ENCODE measurements at regions not wholly inside any gene's neighbourhood (a gene's known extent, or its start where the extent isn't known, plus 50 kb on each side); places are given as distances from the start of the nearest gene placed in this dataset.
"Not testable (repeated sequence)": the region's sequence is repeated elsewhere in the genome, so short reads cannot be mapped to it uniquely, and the experiment has no call there.

DNA sequence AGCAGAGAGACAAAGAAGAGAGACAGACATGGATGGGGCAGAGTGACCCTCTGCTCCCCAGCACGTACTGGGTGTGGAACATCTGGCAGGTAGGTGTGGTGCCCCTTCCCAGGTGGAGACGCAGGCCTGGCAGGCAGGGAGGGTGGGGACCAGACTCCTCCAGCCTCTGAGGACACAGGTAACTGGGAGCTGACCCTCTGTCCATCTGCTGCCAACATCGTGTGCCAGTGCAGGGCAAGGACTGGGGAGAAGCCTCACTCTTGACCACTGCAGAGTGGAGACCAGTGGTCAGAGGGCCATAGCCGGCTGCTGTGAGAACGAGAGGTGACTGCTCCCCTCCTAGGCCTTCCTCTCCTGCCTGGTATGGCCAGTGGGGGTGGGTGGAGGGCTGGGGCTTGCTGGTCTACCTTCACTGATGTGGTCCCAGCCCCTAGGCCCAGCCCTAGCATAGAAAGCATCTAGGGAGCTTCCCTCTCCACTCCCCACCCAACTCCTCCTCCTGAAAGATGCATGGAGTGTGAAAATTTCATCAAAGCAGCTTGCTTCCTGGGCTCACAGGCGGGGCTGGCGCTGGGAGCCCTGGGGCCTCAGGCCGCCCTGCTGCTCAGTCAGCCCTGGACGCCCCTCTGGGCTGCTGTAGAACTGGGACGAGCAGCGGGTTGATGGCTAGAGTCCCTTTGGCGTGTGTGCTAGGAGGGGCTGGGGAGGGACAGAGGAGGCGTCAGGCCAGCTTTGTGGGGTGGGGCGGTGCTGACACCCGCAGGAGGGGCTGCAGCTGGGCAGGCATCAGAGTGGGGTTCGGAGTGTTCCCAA is 90.3 kb downstream of the PLXNA1 start:
- DNase-seq: no peak

DNA sequence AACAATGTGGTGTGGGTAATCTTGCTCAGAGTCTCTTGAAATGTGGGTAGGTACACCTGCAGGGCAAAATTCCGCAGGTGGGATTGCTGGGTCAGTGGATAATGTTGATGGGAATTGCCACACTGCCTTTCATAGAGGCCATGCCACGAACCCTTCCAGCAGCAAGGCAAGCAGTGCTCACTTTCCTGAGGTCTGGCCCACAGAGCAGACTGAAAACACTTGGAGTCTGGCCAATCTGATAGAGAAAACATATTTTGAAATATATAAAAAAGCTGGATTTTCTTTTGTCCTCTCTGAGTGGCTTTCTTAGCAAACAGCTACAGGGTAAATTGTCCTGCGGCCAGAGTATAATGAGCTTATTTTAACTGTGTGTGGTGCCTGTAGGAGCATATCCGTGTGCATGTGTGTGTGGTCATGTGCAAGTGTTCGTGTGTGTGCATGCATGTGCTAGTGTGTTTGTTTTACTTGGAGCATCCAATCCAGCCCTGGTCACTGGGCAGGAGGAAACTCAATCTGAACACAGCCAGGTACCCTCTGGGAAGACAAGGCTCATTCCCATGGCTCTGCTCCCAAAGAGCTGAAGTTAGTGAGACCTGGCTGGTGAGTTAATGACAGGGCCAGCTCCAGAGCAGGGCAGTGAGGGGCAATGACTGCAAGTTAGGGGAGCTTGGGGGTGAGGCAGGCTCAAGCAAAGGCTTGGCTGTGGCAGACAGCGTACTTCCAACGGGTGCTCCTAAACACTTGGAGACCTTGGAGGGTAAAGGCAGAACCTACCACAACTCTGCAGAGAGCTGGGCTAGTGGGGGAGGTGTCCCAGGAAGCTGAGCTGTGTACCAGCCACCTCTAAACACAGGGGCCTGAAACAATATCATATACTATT is 91.3 kb downstream of the PLXNA1 start:
- no peak for DNase-seq

DNA sequence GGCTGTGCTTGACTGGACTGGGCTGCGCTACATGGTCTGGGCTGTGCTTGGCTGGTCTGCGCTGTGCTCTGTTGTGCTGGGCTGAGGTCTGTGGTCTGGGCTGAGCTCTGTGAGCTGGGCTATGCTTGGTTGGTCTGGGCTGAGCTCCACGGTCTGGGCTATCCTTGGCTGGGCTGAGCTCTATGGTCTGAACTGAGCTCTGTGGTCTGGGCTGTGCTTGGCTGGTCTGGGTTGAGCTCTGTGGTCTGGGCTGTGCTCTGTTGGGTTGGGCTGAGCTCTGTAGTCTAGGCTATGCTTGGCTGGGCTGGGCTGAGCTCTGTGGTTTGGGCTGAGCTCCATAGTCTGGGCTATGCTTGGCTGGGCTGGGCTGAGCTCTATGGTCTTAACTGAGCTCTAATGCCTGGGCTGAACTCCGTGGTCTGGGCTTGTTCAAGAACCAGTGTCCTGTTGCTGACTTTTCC is 92.0 kb downstream of the PLXNA1 start:
- DNase-seq: no peak

DNA sequence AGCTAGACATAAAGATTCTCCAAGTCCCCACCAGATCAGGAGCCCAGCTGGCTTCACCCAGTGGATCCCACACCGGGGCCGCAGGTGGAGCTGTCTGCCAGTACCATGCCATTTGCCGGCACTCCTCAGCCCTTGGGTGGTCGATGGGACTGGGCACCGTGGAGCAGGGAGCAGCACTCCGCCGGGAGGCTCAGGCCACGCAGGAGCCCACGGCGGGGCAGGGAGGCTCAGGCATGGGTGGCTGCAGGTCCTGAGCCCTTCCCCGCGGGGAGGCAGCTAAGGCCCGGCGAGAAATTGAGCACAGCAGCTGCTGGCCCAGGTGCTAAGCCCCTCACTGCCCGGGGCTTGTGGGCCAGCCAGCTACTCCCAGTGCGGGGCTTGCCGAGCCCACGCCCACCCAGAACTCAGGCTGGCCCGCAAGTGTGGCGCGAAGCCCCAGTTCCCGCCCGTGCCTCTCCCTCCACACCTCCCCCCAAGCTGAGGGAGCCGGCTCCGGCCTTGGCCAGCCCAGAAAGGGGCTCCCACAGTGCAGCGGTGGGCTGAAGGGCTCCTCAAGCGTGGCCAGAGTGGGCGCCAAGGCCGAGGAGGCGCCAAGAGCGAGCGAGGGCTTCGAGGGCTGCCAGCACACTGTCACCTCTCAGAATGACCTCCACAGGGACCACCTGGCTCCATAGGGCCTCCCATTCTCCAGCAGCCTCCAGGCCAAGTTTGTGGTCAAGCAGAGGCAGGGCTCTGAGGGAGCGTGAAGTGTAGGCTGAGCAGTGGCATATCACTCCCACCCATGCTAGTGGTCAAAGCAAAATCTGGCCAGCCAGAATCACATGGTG is 93.5 kb downstream of the PLXNA1 start:
- DNase-seq: not testable (repeated sequence)

DNA sequence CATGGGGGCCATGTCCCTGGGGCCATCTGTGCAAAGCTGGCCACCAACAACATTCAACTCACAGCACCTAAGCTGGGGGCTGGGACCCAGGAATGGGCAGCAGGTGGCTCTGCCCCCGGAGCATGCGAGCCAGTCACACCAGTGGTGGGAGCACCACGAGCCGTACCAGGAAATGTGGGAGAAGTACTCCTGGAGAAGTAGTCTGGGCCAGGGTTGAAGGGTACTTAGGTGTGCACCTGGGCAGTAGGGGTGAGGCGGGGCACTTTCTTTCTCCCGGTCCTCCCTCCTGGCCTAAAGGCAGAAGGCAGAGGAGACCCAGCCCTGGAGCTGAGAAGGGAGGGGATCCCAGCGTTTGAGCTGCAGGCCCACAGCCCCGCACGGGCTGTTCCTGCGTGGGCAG is 94.2 kb downstream of the PLXNA1 start:
- DNase-seq: no peak

DNA sequence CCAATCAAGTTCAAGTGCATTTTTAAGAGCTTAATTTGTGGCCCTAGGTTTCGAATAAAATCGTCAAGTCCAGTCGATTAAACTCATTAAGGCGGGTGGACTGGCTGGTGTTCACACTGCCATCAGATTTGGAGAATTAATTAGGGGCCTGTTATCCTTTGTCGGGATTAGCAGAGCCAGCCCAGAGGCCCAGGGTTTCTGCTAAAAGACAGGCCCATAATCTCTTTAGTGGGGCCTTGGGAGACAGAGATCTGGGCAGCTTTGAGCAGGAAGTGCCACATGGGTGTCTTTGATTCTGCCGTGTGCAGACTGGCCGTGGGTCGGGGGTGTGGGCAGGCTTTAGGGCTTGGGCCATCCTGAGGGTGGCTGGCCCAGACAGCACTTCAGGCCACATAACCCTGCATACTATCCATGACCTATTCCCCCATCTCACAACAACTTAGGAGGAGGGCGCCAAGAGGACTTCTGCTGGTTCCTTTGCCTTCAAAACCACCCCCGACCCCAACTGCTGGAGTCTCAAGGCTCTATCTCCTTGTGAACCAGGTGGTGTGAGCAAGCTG is 94.7 kb downstream of the PLXNA1 start:
- DNase-seq: no peak

DNA sequence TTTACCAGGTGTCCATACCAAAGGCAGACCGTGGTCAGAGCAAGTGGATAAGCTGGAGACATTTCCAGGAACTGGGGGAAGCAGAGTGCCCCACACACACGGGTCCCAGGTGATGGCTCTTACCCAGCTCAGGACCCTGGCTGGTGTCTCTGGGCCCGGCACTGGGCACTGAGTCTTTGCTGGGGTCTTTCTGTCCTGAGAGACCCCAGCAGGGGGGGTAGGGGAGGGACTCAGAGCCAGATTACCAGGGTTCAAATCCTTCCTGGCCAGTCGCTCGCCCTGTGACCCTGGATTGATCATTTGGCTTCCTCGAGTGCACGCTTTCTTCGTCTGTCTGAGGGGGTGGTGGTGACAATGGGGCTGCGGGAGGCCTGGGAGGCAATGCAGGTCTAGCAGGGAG is 95.7 kb downstream of the PLXNA1 start:
- DNase-seq: no peak

DNA sequence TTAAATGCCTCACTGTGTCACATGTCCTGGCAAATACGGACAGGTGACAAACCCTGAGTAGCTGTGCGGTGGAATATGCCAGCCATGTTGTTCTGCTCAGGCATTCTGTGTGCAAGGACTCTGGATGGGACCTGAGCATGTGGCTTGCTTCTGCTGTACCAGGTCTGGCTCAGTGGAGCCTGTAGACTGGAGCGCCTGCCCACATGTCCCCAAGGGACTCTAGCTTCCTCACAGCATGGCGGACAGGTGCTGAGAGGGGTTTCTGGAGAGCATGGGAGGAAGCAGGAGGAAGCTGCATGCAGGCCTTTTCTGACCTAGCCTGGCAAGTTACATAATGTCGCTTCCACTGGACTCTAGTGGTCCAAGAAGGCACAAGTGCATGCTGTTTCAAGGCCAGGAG is 96.3 kb downstream of the PLXNA1 start:
- DNase-seq: no peak

DNA sequence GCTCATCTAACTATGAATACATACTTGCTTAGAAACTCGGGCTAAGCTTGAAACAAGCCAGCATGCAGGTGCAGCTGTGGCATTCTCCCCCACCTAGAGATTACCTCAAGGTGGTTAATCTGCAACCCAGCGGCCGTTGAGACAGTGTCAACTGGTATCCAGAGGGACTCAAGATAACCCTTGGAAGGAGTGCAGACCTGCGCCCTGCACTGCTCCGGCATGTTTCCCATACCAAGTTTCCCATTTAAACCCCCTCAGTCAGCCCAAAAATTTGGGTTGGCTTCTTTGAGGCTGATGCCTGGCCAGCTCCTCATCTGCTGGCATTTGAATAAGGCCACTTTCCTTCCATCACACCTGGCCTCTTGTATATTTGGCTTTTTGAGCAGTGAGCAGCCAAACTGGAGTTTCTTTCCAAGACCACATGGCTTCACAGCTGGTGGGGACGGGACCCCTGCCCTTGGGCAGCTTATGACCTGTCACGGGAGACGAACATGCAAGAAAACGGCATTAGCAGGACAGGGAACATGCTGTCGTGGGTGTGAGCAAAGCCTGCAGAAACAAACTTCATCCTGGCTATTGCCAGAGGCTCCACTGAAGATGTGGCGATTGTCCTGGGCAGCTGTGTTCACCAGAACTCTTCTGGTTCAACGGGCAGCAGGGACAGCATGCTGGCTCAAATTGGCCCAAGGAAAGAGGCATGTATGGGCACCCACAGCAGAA is 98.2 kb downstream of the PLXNA1 start:
- no peak for DNase-seq

DNA sequence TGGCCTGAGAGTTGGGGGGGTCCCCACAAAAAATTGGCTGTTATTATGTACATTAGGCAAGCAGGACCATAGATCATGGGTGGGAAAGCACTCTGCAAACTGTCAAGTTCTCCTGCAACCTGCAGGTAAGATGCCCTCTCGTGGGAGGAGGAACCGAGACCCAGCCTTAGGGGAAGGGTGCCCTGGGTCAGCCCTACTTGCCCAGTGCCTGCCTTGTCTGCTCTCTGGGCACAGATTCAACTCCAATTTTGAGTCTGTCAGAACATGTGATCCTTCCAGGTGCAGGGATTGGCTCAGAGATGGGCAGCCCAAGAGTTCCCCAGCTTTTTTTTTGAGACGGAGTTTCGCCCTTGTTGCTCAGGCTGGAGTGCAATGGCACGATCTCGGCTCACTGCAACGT is 99.2 kb downstream of the PLXNA1 start:
- no peak for DNase-seq

DNA sequence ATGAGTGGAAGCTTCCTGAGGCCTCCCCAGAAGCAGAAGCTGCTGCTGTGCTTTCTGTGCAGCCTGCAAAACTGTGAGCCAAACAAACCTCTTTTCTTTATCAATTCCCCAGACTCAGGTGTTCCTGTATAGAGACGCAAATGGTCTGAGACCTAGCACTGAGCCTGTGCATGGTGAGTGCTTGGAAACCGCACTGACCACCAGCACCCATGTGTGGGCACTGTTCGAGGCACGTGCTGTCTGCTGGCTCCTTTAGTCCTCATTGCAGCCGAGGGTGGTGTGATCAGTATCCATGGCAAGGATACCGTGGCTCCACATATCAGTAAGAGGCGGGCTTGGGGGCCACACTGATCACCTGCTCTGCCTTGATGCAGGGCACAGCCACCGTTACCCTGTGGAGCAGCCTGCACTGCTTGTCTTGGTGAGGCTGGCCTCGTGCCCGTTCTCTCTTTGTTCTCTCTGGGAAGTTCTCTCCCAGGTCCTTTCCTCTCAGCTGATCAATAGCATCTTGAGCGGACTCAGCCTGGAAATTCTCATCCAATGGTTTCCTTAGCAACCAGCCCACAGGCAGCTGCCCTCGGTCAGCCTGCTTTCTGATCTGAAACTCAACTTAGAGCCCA is 101.0 kb downstream of the PLXNA1 start:
- DNase-seq: no peak

DNA sequence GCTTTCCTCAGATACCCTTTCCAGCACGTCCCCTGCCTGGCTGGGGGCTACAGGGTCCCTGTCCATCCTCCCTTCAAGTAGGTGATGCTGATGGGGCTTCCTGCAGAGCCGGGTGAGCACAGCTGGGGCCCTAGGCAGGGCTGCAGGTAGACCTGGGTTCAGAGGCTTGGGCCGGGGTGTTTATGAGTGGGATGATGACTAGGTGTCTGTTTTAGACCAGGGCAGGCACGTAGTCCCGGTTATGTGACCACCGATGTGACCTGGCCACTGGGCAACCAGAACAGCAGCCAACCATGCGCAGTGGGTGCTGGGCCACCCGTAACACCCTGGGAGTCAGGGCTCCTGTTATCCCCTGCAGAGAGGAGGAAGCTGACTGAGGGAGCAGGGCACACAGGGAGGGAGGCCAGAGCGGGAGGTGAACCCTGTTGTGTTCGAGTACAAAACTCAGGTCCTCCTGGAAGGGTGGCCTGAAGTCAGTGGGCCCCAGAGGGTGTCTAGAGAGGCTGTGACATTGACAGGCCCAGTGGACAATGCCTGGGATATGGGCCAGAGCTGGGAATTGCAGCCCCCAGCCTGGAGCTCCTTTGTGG is 101.6 kb downstream of the PLXNA1 start:
- no peak for DNase-seq

DNA sequence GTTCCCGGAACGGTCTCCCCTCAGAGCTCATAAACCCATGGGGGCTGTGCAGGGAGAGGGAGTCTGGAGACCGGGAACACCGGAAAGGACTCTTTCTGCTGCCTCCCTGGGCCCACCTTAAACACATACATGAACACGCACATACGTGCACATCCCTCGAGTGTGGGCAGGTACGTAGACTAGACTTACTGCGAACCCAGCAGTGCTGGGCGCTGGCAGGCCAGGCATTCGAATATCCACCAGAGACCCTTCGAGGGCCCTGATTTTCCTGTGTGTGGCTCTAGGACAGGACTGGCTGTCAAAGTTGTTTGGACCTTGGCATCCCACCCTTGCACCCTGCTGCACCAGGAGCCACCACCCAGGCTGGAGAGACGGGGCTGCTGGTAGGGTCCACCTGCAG is 102.7 kb downstream of the PLXNA1 start:
- DNase-seq: no peak

DNA sequence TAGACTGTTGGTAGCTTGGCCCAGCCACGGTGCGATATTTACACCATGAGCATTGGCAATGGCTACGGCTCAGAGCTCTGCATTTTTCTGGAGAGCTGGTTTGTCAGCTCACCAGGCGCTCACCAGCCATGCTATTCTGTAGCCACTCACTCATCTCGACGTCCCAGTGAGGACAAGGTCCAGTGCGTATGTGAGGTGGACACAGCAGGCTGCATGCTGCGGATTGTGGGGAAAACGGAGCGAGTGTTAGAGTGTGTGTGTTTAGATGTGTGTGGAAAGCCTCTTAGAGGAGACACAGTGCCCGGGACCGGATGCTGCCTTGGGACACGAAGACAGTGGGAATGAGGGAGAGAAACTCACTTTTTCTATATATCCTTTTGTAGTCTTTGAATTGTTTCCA is 103.7 kb downstream of the PLXNA1 start:
- not testable (repeated sequence) for DNase-seq

DNA sequence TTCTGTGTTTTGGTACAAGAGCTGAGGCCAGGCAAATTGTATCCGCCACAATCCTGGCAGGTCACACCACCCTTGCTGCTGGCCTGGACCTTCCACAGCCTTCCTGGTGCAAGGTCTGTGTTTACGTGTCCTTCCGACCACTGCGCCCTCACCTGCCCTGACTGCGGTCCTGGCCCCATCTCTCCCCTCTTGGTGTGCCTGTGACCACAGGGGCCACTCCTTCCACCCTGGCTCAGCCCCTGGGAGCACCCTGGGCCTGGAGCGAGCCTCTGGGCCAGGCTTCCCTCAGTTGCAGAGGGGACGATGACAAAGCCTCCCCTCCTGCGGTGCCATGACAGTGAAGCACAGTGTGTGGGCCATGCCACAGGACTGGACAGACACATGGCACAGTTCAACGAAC is 104.5 kb downstream of the PLXNA1 start:
- no peak for DNase-seq

DNA sequence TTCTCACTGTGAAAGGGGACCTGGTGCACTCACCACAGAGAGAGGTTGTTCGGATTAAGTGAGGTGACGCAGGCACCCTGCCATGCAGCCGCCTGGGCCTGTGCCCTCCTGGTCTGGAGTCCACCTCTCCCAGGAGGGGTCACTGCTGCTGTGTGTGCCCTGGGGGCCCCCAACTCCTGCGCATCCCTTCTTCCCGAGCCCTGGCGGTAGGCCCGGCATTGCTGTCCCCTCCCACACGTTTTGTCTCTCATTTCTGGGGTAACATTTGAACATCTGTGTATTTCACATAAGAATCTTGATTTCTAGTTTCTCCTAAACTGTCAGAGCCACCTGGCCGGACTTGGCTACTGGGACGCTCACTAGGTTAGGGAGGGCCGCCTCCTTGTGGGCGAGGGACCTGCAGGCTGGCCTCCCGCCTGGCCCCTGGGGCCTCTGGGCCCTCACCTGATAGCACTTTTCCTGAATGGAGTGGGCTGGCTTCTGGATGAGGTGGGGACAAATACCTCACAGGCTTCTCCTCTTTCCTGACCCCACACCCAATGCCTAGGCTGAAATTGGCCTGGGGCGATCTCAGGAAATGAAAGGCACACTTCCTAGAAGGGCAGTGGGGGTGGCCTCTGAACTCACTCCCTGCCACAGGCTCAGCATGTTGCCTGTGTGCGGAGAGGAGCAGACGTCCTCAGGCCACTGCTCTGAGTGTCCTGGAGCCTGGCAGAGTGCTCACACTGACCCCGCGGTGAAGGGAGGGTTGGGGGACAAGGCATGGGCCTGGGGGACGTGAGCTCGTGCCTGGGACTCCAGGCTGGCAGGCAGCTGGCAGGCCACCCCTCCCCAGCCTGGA is 104.2 kb upstream of the PRR23E start:
- DNase-seq: no peak

DNA sequence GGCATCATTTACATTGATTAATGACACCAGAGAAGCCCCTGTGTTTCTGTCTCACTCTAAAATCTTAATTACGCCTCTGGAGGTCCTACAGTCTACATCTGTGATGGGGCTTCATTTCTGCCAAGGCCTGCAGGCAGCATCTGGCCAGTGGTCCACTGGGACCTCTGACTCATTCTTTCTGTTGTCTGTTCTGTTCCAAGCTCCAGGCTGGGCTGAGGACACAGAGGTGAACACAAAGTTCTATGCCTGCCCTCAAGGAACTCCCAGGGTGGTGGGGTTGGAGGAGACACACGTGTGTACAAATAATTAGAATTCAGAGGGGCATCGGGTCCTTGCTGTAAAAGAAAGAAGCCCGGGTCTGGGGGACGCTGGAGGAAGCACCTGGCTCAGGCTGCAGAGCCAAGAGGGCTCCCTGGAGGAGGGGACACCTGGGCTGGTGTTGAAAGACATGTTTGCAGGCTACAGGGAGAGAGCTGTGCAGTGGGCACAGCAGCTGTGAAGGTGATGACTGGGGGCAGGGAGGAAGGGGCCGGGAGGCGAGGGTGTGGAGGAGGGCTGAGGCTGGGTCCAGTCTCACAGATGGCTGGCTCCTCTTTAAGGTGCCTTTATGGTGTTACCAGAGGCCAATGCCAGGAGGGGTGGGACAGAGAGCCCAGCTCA is 103.3 kb upstream of the PRR23E start:
- DNase-seq: no peak

DNA sequence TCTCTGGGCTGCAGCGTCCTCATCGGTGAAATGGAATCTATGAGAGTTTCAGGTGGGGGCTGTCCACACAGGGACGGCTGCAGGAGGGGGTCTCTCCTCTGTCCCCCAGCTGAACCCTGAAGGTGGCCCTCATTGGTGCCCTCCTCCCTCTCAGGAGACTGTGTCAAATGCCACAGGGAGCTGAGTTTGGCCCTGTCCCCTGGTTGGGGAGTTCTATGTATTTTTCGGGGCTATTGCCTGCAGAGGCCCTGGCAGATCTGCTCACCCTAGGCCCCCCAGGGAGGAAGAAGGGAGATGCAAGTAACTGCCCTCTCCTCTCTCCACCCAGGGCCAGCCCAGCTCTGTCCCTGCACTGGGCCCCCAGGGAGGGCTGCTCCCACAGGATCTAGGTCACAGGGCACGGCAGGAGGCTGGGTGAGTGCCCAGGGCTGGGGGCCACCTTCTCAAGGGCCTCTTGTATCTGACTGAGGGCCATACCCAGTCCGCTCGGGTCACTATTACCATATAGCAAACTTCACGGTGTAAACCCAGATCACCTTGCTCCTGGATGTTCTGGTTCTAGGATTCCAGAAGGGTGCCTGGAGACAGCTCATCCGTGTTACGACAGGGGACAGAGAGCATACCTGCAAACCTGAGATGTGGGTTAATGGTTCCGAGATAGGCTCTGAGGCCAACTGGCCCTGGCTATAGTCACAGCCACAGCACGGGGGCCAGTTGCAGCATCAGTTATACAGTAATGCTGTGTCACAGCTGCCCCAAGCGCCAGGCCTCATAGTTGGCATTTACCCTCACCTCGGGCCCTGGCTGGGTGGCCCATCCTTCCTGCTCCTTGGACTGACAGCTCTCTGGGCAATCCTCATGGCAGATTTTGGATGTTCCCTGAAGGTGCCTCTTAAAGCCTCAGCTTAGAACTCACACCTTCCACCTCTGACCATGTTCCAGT is 102.4 kb upstream of the PRR23E start:
- DNase-seq: no peak

DNA sequence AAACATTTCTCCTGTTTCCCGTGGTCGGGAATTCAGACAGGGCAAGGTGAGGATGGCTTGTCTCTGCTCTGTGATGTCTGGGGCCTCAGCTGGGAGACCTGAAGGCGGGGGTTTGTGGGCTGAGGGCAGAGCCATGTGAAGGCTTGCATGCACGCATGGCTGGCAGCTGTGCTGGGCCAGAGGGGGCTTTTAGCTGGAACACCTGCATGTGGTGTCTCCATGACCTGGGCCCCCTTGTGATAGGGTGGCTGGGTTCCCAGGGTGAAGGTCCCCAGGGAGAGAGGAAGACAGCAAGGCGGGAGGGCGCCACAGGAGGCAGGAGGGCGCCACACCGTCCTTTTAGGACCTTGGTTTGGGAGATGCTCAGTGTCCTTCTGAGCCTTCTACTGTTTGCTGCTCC is 101.6 kb upstream of the PRR23E start:
- no peak for DNase-seq

All from activated CD4-positive, alpha-beta T cell treated with anti-CD3 and anti-CD28 coated beads, Interleukin-2, amount 50 U/mL, for 48 hours (primary cell).